ENCODE measurements at regions not wholly inside any gene's neighbourhood (a gene's known extent, or its start where the extent isn't known, plus 50 kb on each side); places are given as distances from the start of the nearest gene placed in this dataset.
A peak's percentile ranks its signal among the peaks of the same experiment; 100 is the strongest.

DNA sequence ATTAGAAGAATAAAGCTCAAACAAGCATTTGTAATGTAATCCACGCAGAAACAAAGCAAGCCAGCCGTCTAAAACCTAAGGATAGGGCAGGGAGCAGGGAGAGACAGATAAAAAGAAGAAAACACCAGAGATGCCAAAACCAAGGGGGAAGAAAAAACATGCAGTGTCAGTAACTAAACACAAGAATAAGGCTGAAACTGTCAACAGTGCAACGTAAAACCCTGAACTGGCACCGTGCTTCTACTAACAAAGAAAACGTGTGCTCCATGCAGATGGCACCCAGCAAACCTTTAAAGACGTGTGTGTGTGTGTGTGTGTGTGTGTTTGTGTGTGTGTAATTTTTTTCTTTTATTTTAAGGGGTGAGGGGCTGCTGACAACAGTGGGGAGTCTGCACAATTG, 88.4 kb upstream of the TAB2 start:
- H3K4me1 ChIP-seq, result peaks cover 0 to 39% (median 2%) of the 10 kb centered on the region in 12 donors
- ATAC-seq (no peak), DNase-seq (no peak)
- no peak overlapping the region for H3K4me3 ChIP-seq
- TF ChIP-seq CTCF (IDR thresholded peaks at IDR 0.05) (no peak), POLR2A (IDR thresholded peaks at IDR 0.05) (no peak)
- no peak overlapping the region for H3K27ac ChIP-seq
- no peaks in the 10 kb centered on the region for H3K27me3 ChIP-seq
- no peaks in the 10 kb centered on the region for H3K36me3 ChIP-seq
- intact Hi-C loops (cut with DNase I), result no loop called here
- 76 to 86% (median 83%) methylated on average over 6 of the region's 6 CpGs for WGBS, 4 donors
- H3K9me3 ChIP-seq, result no peaks in the 10 kb centered on the region

GRCh38 chr6:149230712-149231460, 86.6 kb upstream of the TAB2 start:
- TF ChIP-seq POLR2A (IDR thresholded peaks at IDR 0.05) (no peak), CTCF (IDR thresholded peaks at IDR 0.05) (no peak)
- Histone ChIP-seq H3K9me3 (no peaks in the 10 kb centered on the region), H3K4me3 (no peak overlapping the region), H3K27ac (peak overlapping the region in 2 of 12 donors; percentile 7 to 62), H3K4me1 (peaks cover 0 to 57% (median 0%) of the 10 kb centered on the region in 12 donors), H3K27me3 (no peaks in the 10 kb centered on the region), H3K36me3 (no peaks in the 10 kb centered on the region)
- peak in 1 of 4 donors; percentile 36 for ATAC-seq
- intact Hi-C loops (cut with DNase I), result no loop called here
- 88 to 93% (median 91%) methylated on average over 5 of the region's 5 CpGs for WGBS, 4 donors
- DNase-seq, result no peak

DNA sequence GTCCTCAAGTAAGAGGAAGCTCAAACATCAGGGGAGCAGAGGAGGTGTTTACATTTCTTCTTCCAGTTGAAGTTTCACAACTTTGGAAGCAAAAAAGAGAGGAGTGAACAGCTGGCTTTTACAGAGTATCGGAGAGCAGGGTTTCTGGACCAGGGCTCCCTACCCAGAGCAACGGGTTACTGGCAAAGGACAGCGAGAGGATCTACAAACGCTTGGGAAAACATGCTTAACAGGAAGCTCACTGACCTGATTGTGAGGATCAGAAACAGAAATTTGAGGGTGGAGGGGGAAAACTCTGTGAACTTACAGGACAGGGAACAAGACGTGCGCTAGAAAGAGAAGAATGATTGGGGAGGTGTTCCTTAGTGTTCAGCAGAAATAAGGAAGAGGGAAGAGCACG, 85.7 kb upstream of the TAB2 start:
- Histone ChIP-seq H3K4me3 (no peak overlapping the region), H3K4me1 (peaks cover 0 to 59% (median 0%) of the 10 kb centered on the region in 12 donors), H3K27me3 (no peaks in the 10 kb centered on the region), H3K36me3 (no peaks in the 10 kb centered on the region), H3K27ac (peak overlapping the region in 4 of 12 donors; percentile 17 to 62 (median 38)), H3K9me3 (no peaks in the 10 kb centered on the region)
- TF ChIP-seq POLR2A (IDR thresholded peaks at IDR 0.05), result no peak
- no peak for DNase-seq
- intact Hi-C loops (cut with DNase I), result no loop called here
- peak in 2 of 4 donors; percentile 22 to 50 for ATAC-seq
- WGBS, 4 donors, result 53 to 64% (median 57%) methylated on average over 7 of the region's 7 CpGs

DNA sequence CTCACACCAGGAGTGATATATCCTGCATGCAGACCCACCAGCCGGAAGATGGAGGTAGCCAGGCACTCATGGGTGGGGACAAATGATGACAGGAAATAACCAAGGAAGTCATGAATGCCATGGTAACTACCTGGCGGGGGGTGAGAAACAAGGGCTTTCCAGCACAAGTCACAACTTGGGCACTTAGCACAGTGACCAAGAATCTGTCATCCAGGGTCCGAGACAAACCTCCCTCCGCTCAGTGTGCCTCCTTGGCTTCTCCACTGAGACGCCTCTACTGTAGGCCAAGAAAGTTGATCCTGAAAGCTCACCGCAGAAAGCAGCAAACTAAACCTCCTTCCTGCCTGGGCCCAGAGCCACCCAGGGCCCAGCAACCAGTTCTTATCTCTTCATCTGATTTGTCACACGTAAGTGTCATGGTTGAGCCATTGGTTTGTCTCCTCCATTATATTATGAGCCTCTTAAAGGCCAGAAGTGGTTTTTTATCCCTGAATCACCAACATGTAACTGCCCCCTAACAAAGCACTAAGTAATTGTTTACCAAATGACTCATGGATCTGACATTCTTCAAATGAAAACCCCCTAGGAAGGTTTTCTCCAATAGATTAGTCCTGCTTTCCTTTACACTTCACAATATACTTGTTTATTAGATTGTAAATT, 84.3 kb upstream of the TAB2 start:
- H3K9me3 ChIP-seq, result no peaks in the 10 kb centered on the region
- intact Hi-C loops (cut with DNase I), result no loop called here
- no peaks in the 10 kb centered on the region for H3K27me3 ChIP-seq
- no peak for TF ChIP-seq CTCF (IDR thresholded peaks at IDR 0.05)
- no peak for TF ChIP-seq POLR2A (IDR thresholded peaks at IDR 0.05)
- DNase-seq (no peak), ATAC-seq (no peak)
- no peak overlapping the region for H3K4me3 ChIP-seq
- H3K27ac ChIP-seq, result peak overlapping the region in 1 of 12 donors; percentile 38
- H3K36me3 ChIP-seq, result no peaks in the 10 kb centered on the region
- 91 to 94% (median 92%) methylated on average over 7 of the region's 7 CpGs for WGBS, 4 donors
- peaks cover 0 to 59% (median 0%) of the 10 kb centered on the region in 12 donors for H3K4me1 ChIP-seq
